ENCODE measurements at regions not wholly inside any gene's neighbourhood (a gene's known extent, or its start where the extent isn't known, plus 50 kb on each side); places are given as distances from the start of the nearest gene placed in this dataset.

DNA sequence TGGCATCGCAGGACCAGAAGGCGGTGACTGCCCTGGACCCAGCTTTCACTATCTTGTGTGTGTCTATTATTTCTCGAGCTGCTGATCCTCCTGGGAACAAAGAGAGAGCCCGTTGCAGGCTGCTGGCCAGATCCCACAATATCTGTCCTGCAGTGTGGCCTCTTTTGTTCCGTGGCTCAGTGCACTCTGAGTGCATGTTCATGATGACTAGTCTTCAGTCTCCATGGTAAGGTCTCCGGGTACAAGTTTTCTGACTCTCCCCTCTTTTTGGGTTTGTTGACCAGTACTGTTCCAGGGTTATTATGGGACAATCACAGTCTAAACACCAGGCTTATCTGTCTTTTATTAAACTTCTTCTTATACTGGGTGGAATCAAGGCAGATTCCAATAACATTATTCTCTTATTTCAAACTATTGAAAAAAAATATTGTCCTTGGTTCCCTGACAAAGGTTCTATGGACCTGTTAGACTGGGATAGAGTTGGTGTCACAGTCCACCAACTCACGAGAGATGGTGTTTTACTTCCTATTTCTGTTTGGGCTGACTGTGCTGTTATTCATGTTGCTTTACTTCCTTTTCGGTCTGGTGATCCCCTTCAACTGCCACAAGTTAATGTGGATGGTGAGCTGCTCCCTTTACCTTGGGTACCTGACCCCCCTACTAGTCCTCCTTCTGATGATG lies 192.9 kb upstream of the ALG10B start:
- no peak for TF ChIP-seq ZFX (IDR thresholded peaks at IDR 0.05; ENCODE audit: borderline replicate concordance)
- TF ChIP-seq, protein P1, sequence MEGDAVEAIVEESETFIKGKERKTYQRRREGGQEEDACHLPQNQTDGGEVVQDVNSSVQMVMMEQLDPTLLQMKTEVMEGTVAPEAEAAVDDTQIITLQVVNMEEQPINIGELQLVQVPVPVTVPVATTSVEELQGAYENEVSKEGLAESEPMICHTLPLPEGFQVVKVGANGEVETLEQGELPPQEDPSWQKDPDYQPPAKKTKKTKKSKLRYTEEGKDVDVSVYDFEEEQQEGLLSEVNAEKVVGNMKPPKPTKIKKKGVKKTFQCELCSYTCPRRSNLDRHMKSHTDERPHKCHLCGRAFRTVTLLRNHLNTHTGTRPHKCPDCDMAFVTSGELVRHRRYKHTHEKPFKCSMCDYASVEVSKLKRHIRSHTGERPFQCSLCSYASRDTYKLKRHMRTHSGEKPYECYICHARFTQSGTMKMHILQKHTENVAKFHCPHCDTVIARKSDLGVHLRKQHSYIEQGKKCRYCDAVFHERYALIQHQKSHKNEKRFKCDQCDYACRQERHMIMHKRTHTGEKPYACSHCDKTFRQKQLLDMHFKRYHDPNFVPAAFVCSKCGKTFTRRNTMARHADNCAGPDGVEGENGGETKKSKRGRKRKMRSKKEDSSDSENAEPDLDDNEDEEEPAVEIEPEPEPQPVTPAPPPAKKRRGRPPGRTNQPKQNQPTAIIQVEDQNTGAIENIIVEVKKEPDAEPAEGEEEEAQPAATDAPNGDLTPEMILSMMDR (IDR thresholded peaks at IDR 0.05), result no peak
- peak overlapping the region; percentile 92 for H3K27ac ChIP-seq

DNA sequence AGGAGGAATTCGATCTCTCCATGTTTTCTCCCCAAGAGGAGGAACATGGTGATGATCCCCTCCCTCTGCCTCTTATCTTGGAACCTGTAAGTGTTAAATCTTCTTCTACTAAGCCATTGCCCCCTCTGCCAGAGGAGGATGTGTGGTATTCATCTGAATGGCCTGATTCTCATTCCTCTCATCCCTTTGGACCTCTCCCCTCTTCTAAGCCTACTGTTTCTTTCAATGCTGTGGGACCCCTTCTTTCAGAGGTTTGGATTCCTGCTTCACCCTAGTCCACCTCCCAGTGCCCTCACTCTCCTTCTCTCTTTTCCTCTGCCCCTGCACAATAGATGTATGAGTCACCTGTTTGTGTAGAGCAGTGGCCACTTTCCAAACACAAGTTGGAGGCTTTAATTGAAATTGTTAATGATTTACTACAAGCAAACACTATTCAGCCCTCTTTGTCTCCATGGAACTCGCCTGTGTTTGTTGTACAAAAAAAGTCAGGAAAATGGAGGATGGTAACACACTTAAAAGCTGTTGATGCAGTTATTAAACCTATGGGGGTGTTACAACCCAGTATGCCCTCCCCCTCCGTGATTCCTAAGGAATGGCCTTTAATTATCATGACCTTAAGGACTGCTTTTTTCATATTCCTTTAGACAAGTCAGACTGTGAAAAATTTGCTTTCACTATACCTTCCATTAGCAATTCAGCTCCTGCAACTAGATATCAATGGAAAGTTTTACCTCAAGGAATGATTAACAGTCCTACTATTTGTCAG lies 192.1 kb upstream of the ALG10B start:
- TF ChIP-seq, protein P1 (IDR thresholded peaks at IDR 0.05), result no peak
- TF ChIP-seq ZFX (IDR thresholded peaks at IDR 0.05; ENCODE audit: borderline replicate concordance), result no peak
- peak overlapping the region; percentile 92 for H3K27ac ChIP-seq

DNA sequence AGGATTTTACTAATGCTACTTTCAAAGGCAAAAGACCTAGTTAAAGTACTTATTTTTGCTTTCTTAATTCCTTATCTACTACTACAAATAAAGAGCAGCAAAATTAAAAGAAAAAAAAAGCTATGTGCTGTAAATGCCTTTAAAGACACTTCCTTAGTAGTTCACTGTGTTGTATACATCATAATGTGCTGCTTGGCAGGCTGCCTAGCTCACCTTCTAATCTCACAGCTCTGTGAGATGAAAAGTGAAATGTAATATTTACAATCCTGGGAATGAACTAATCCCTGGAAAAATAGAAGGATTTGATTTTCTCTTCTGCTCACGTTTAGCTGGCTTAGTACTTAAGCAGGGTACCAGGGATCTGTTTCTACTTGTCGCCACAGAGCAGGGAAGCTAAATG lies 184.4 kb upstream of the ALG10B start:
- TF ChIP-seq, protein P1 (IDR thresholded peaks at IDR 0.05), result no peak
- TF ChIP-seq ZFX (IDR thresholded peaks at IDR 0.05; ENCODE audit: borderline replicate concordance), result no peak
- H3K27ac ChIP-seq, result no peak overlapping the region

DNA sequence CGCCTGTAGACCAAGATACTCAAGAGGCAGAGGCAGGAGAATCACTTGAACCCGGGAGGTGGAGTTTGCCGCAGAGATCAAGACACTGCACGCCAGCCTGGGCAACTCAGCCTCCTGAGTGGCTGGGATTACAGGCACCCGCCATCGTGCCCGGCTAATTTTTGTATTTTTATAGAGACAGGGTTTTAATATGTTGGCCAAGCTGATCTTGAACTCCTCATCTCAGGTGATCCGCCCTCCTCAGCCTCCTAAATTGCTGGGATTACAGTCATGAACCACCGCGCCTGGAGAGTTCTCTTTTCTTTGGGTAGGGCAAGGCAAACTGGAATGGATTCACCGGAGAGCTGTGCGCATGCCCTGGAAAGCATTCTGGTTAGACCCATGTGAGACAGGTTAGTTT lies 179.3 kb upstream of the ALG10B start:
- TF ChIP-seq, protein P1 (IDR thresholded peaks at IDR 0.05), result no peak
- TF ChIP-seq ZFX (IDR thresholded peaks at IDR 0.05; ENCODE audit: borderline replicate concordance), result no peak

DNA sequence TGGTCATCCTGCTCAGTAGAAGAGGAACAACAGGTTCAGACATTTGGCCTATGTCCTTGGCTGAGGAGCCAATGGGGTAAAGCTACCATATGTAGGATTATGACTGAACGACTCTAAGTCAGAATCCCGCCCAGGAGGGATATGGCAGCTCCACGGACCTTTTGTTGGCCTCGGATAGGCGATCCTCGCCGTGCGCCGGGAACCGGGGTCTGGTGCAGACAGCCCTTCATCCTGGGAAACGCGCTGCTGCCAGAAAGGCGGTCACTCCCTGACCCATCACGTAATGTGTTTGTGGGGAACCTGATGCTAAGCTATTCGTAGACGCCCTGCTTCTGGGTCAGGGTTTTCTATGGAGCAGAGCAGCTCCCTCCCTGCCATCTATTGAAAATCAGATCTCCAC lies 178.9 kb upstream of the ALG10B start:
- no peak overlapping the region for H3K27ac ChIP-seq
- TF ChIP-seq, protein P1 (IDR thresholded peaks at IDR 0.05), result no peak
- no peak for TF ChIP-seq ZFX (IDR thresholded peaks at IDR 0.05; ENCODE audit: borderline replicate concordance)

More for the DNA sequence above, 179.3 kb upstream of the ALG10B start:
- no peak overlapping the region for H3K27ac ChIP-seq

DNA sequence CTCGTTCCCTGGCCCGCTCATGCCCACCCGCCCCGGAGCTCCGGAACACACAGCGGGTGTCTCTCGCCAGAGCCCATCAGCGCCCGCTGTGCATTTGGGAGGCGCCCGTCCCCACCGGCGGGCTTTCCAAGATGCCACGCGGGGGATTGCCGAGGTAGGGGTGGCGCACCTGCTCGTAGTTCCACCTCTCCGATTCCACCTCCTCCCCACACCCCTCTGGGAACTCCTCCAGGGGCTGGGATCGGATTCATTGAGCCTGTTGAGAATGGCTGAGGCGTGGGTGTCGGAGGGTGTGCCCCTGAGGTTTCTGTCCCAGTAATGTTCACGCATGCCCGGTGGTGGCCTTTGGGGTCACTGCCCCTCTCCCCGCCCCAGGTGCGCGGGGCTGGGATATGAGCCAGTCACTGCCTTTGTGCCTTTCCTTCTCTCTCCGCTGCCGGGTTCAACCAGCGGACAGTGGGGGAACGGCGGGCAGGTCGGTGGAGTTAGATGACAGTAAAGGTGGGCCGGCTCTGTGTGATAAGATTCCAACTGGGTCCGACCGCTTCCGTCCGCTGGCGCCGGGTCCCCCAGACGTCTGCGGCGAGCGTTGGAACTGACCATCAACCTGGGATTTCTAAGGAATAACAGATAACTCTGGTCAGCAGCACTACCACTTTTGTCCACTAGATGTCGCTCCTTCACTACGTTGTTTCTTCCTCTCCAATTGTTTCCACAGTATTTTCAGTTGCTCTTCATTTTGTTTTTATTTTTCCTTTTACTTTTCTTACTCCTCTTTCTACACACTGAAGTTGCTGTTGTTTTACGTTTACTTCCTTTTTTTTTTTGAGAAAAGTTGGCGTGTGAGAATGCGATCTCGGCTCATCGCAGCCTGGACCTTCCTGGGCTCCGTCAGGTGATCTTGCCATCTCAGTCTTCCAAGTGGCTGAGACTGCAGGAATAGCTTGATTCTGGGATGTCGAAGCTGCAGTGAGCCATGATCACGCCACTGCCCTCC lies 178.1 kb upstream of the ALG10B start:
- peak overlapping the region; percentile 62 for H3K27ac ChIP-seq
- TF ChIP-seq, protein P1 (IDR thresholded peaks at IDR 0.05), result peak; percentile 96
- TF ChIP-seq ZFX (IDR thresholded peaks at IDR 0.05; ENCODE audit: borderline replicate concordance), result no peak

All from 22Rv1 (cell line).